ENCODE measurements at regions not wholly inside any gene's neighbourhood (a gene's known extent, or its start where the extent isn't known, plus 50 kb on each side); places are given as distances from the start of the nearest gene placed in this dataset.

- Histone ChIP-seq H3K9me3 (no peaks in the 10 kb centered on the region), H3K4me1 (no peaks in the 10 kb centered on the region), H3K4me3 (no peak overlapping the region), H3K27ac (no peak overlapping the region), H3K36me3 (ENCODE audit: low read depth, missing control alignments) (no peaks in the 10 kb centered on the region), H3K27me3 (no peaks in the 10 kb centered on the region)
- WGBS, 2 donors = 69 to 80% methylated on average over 3 of the region's 3 CpGs
- TF ChIP-seq CTCF (IDR thresholded peaks at IDR 0.05) (no peak), POLR2A (IDR thresholded peaks at IDR 0.05) (no peak)
- no peak for DNase-seq
- intact Hi-C loops (cut with DNase I; ENCODE audit: low total_unique reads) = no loop called here
These were observed 316.3 kb upstream of the LARGE1 start for GRCh38 chr22:34236527-34236926.

- H3K36me3 ChIP-seq (ENCODE audit: low read depth, missing control alignments) = no peaks in the 10 kb centered on the region
- intact Hi-C loops (cut with DNase I; ENCODE audit: low total_unique reads) = no loop called here
These were observed 319.1 kb upstream of the LARGE1 start for GRCh38 chr22:34239421-34239820.

GRCh38 chr22:34243023-34243422 lies 322.7 kb upstream of the LARGE1 start:
- Histone ChIP-seq H3K36me3 (ENCODE audit: low read depth, missing control alignments) (no peaks in the 10 kb centered on the region), H3K27me3 (no peaks in the 10 kb centered on the region), H3K4me3 (no peak overlapping the region), H3K9me3 (no peaks in the 10 kb centered on the region), H3K27ac (no peak overlapping the region), H3K4me1 (no peaks in the 10 kb centered on the region)
- TF ChIP-seq POLR2A (IDR thresholded peaks at IDR 0.05) (no peak), CTCF (IDR thresholded peaks at IDR 0.05) (no peak)
- intact Hi-C loops (cut with DNase I; ENCODE audit: low total_unique reads) = no loop called here
- no peak for DNase-seq
- 84 to 88% methylated on average over 2 of the region's 2 CpGs for WGBS, 2 donors

More at GRCh38 chr22:34239421-34239820, 319.1 kb upstream of the LARGE1 start:
- H3K27me3 ChIP-seq = no peaks in the 10 kb centered on the region
- no peak for TF ChIP-seq CTCF (IDR thresholded peaks at IDR 0.05)
- TF ChIP-seq POLR2A (IDR thresholded peaks at IDR 0.05) = no peak
- no peaks in the 10 kb centered on the region for H3K9me3 ChIP-seq
- no peak for DNase-seq
- no peaks in the 10 kb centered on the region for H3K4me1 ChIP-seq
- WGBS, 2 donors = 82 to 85% methylated on average over 3 of the region's 3 CpGs
- no peak overlapping the region for H3K4me3 ChIP-seq
- H3K27ac ChIP-seq = no peak overlapping the region

GRCh38 chr22:34255042-34255441 lies 334.8 kb upstream of the LARGE1 start:
- H3K27me3 ChIP-seq = no peaks in the 10 kb centered on the region
- H3K4me3 ChIP-seq = no peak overlapping the region
- no peak for TF ChIP-seq CTCF (IDR thresholded peaks at IDR 0.05)
- TF ChIP-seq POLR2A (IDR thresholded peaks at IDR 0.05) = no peak
- H3K4me1 ChIP-seq = no peaks in the 10 kb centered on the region
- intact Hi-C loops (cut with DNase I; ENCODE audit: low total_unique reads) = no loop called here
- 83% methylated on average over 1 of the region's 1 CpG for WGBS, 2 donors
- no peak overlapping the region for H3K27ac ChIP-seq
- H3K9me3 ChIP-seq = no peaks in the 10 kb centered on the region
- H3K36me3 ChIP-seq (ENCODE audit: low read depth, missing control alignments) = no peaks in the 10 kb centered on the region
- DNase-seq = no peak

GRCh38 chr22:34278121-34278520 lies 357.8 kb upstream of the LARGE1 start:
- no peak for DNase-seq
- whole genome bisulfite sequencing, 2 donors = 76 to 88% methylated on average over 1 of the region's 1 CpG
- Histone ChIP-seq H3K9me3 (no peaks in the 10 kb centered on the region), H3K4me3 (no peak overlapping the region), H3K27me3 (no peaks in the 10 kb centered on the region), H3K27ac (no peak overlapping the region), H3K4me1 (no peaks in the 10 kb centered on the region), H3K36me3 (ENCODE audit: low read depth, missing control alignments) (no peaks in the 10 kb centered on the region)
- TF ChIP-seq CTCF (IDR thresholded peaks at IDR 0.05) (no peak), POLR2A (IDR thresholded peaks at IDR 0.05) (no peak)
- intact Hi-C loops (cut with DNase I; ENCODE audit: low total_unique reads) = no loop called here

Measured in testis (tissue), 2 donors.